WTC11 (cell line): ENCODE measurements at regions not wholly inside any gene's neighbourhood (a gene's known extent, or its start where the extent isn't known, plus 50 kb on each side); places are given as distances from the start of the nearest gene placed in this dataset.

Source experiments
- ATAC-seq: fragments of 200-7000 bp; cut with Tn5 transposase; 2 replicates; pipeline ENCODE4 v1.10.0; 2021; ENCODE audit warnings: mild to moderate bottlenecking, moderate library complexity
- CTCF ChIA-PET: fragments of 300-600 bp; sonication (Branson Sonifier 250); formaldehyde crosslinking; loops from one replicate; lab custom pipeline; 2021; ENCODE audit warnings: antibody characterized with exemption; lab: Charles Lee
- POLR2A ChIA-PET: fragments of 350-600 bp; sonication (Branson Sonifier 250); formaldehyde crosslinking; loops from one replicate; lab custom pipeline; 2021; ENCODE audit warnings: antibody characterized with exemption; lab: Charles Lee
- DNase-seq: peaks from one replicate; pipeline ENCODE4 v3.0.0; 2021; ENCODE audit warnings: low spot score
- H3K27ac Mint-ChIP-seq: 2 replicates; pipeline ENCODE4 v1.8.0; 2021; ENCODE audit warnings: mixed read lengths
- H3K27me3 Mint-ChIP-seq: 2 replicates; pipeline ENCODE4 v1.8.0; 2021; ENCODE audit warnings: low read depth, mild to moderate bottlenecking, moderate library complexity, mixed read lengths
- H3K36me3 Mint-ChIP-seq: 2 replicates; pipeline ENCODE4 v1.8.0; 2021; ENCODE audit warnings: mixed read lengths
- H3K4me1 Mint-ChIP-seq: 2 replicates; pipeline ENCODE4 v1.8.0; 2022; ENCODE audit warnings: mixed read lengths
- H3K4me3 Mint-ChIP-seq: 2 replicates; pipeline ENCODE4 v1.8.0; 2021; ENCODE audit warnings: mild to moderate bottlenecking, moderate library complexity, mixed read lengths
- H3K9me3 Mint-ChIP-seq: 2 replicates; pipeline ENCODE4 v1.8.0; 2021; ENCODE audit warnings: mixed read lengths
- AFF4 ChIP-seq: sonication (generic); formaldehyde crosslinking; IDR thresholded peaks from 2 replicates; pipeline ENCODE4 v1.8.1; 2023; ENCODE audit warnings: mild to moderate bottlenecking, missing genetic modification reagents, borderline replicate concordance
- CBFB ChIP-seq: sonication (generic); formaldehyde crosslinking; IDR thresholded peaks from 2 replicates; pipeline ENCODE4 v1.8.1; 2022; ENCODE audit warnings: mild to moderate bottlenecking, low read depth, missing genetic modification reagents
- CDX4 ChIP-seq: fragments of 250-450 bp; sonication (Bioruptor Pico); IDR thresholded peaks from 2 replicates; pipeline ENCODE4 v1.9.0; 2021; ENCODE audit warnings: moderate library complexity, mild to moderate bottlenecking, inconsistent platforms, borderline replicate concordance
- CTCF ChIP-seq: fragments of 200-600 bp; IDR thresholded peaks from 2 replicates; pipeline ENCODE4 v1.8.0; 2022; ENCODE audit warnings: antibody characterized with exemption
- ELF4 ChIP-seq: sonication (generic); formaldehyde crosslinking; IDR thresholded peaks from 2 replicates; pipeline ENCODE4 v1.8.1; 2022; ENCODE audit warnings: low read depth, mild to moderate bottlenecking, moderate library complexity, missing genetic modification reagents
- ETV6 ChIP-seq: sonication (generic); formaldehyde crosslinking; IDR thresholded peaks from 2 replicates; pipeline ENCODE4 v1.8.1; 2022; ENCODE audit warnings: mild to moderate bottlenecking, missing genetic modification reagents
- FOXP4 ChIP-seq: sonication (generic); formaldehyde crosslinking; IDR thresholded peaks from 2 replicates; pipeline ENCODE4 v1.8.0; 2022; ENCODE audit warnings: mild to moderate bottlenecking, missing genetic modification reagents
- MXD4 ChIP-seq: fragments of 250-450 bp; sonication (Bioruptor Pico); IDR thresholded peaks from 2 replicates; pipeline ENCODE4 v1.8.0; 2021; ENCODE audit warnings: mild to moderate bottlenecking, moderate library complexity, borderline replicate concordance
- MYBL2 ChIP-seq: sonication (generic); formaldehyde crosslinking; IDR thresholded peaks from 2 replicates; pipeline ENCODE4 v1.8.1; 2023; ENCODE audit warnings: mild to moderate bottlenecking, moderate library complexity, missing genetic modification reagents
- NR3C1 ChIP-seq: sonication (generic); formaldehyde crosslinking; conservative IDR thresholded peaks from 2 replicates; pipeline ENCODE4 v1.8.1; 2023; ENCODE audit warnings: low read depth, mild to moderate bottlenecking, missing genetic modification reagents
- OVOL2 ChIP-seq: fragments of 250-450 bp; sonication (Bioruptor Pico); IDR thresholded peaks from 2 replicates; pipeline ENCODE4 v1.9.0; 2021; ENCODE audit warnings: mild to moderate bottlenecking, borderline replicate concordance
- PREB ChIP-seq: sonication (generic); formaldehyde crosslinking; IDR thresholded peaks from 2 replicates; pipeline ENCODE4 v1.8.1; 2022; ENCODE audit warnings: mild to moderate bottlenecking, missing genetic modification reagents, moderate library complexity, borderline replicate concordance
- RELA ChIP-seq: sonication (generic); formaldehyde crosslinking; IDR thresholded peaks from 2 replicates; pipeline ENCODE4 v1.8.1; 2022; ENCODE audit warnings: missing genetic modification reagents, mild to moderate bottlenecking, borderline replicate concordance
- RORB ChIP-seq: fragments of 250-450 bp; sonication (Bioruptor Pico); IDR thresholded peaks from 2 replicates; pipeline ENCODE4 v1.9.0; 2021; ENCODE audit warnings: mild to moderate bottlenecking
- SMAD4 ChIP-seq: sonication (generic); formaldehyde crosslinking; IDR thresholded peaks from 2 replicates; pipeline ENCODE4 v1.8.0; 2022; ENCODE audit warnings: mild to moderate bottlenecking, missing genetic modification reagents
- TCF7 ChIP-seq: sonication (generic); formaldehyde crosslinking; IDR thresholded peaks from 2 replicates; pipeline ENCODE4 v1.8.0; 2022; ENCODE audit warnings: mild to moderate bottlenecking, low read depth, missing genetic modification reagents, moderate library complexity
- TEAD4 ChIP-seq: sonication (generic); formaldehyde crosslinking; IDR thresholded peaks from 2 replicates; pipeline ENCODE4 v1.8.0; 2022; ENCODE audit warnings: mild to moderate bottlenecking, missing genetic modification reagents
- ZNF121 ChIP-seq: sonication (generic); formaldehyde crosslinking; IDR thresholded peaks from 2 replicates; pipeline ENCODE4 v1.8.0; 2023; ENCODE audit warnings: missing genetic modification reagents
- ZNF396 ChIP-seq: fragments of 250-450 bp; sonication (Bioruptor Pico); IDR thresholded peaks from 2 replicates; pipeline ENCODE4 v1.8.0; 2021; ENCODE audit warnings: mild to moderate bottlenecking, moderate library complexity, borderline replicate concordance

GRCh38 chr11:86182976-86183584, 61.5 kb upstream of the EED start:
- Mint-ChIP-seq H3K27ac (no peak overlapping the region), H3K27me3 (no peaks in the 10 kb centered on the region), H3K4me1 (no peaks in the 10 kb centered on the region), H3K4me3 (no peak overlapping the region), H3K36me3 (no peaks in the 10 kb centered on the region), H3K9me3 (no peaks in the 10 kb centered on the region)
- DNase-seq (no peak), ATAC-seq (no peak)
- CTCF ChIA-PET, result no interaction called here
- POLR2A ChIA-PET, result no interaction called here
- TF ChIP-seq ETV6 (no peak), OVOL2 (CRISPR knock-in tag) (no peak), CDX4 (CRISPR knock-in tag) (no peak), SMAD4 (CRISPR knock-in tag) (no peak), TCF7 (CRISPR knock-in tag) (no peak), MYBL2 (CRISPR knock-in tag) (no peak), ZNF121 (no peak), AFF4 (CRISPR knock-in tag) (no peak), MXD4 (no peak), RORB (CRISPR knock-in tag) (no peak), TEAD4 (CRISPR knock-in tag) (no peak), FOXP4 (CRISPR knock-in tag) (no peak), RELA (CRISPR knock-in tag) (no peak)

- POLR2A ChIA-PET, result no interaction called here
- Mint-ChIP-seq H3K9me3 (no peaks in the 10 kb centered on the region), H3K27ac (no peak overlapping the region), H3K4me3 (no peak overlapping the region), H3K27me3 (no peaks in the 10 kb centered on the region), H3K4me1 (no peaks in the 10 kb centered on the region), H3K36me3 (no peaks in the 10 kb centered on the region)
- ATAC-seq (no peak), DNase-seq (no peak)
- CTCF ChIA-PET, result no interaction called here
- TF ChIP-seq ELF4 (CRISPR knock-in tag) (no peak), CTCF (no peak), PREB (CRISPR knock-in tag) (no peak), CBFB (no peak), NR3C1 (CRISPR knock-in tag) (no peak), TEAD4 (CRISPR knock-in tag) (no peak), AFF4 (CRISPR knock-in tag) (no peak), ZNF396 (CRISPR knock-in tag) (no peak)
Observed at GRCh38 chr11:86181379-86181778, 63.2 kb upstream of the EED start.
